Fibroblast of lung (primary cell): ENCODE measurements at regions not wholly inside any gene's neighbourhood (a gene's known extent, or its start where the extent isn't known, plus 50 kb on each side); places are given as distances from the start of the nearest gene placed in this dataset.

Experiments used
- DNase-seq, 2 donors: peaks; one replicate each; pipeline versions ENCODE4 v3.0.0 to v3.0.0-alpha.2; 2010; ENCODE audit warnings: low read depth in 2 of 2
- H2AFZ ChIP-seq: 2 replicates; pipeline ENCODE4 v1.5.1; 2012; ENCODE audit warnings: low read length, control low read depth, inconsistent platforms
- H3K27ac ChIP-seq: 2 replicates; pipeline ENCODE4 v1.5.1; 2011; ENCODE audit warnings: low read length, control low read depth; ENCODE audit not compliant: insufficient read depth
- H3K27me3 ChIP-seq: 2 replicates; pipeline ENCODE4 v1.5.1; 2011; ENCODE audit warnings: mild to moderate bottlenecking, low read length; ENCODE audit not compliant: control insufficient read depth, insufficient read depth
- H3K36me3 ChIP-seq: 2 replicates; pipeline ENCODE4 v1.5.1; 2011; ENCODE audit warnings: low read length; ENCODE audit not compliant: control insufficient read depth, insufficient read depth
- H3K4me1 ChIP-seq: 2 replicates; pipeline ENCODE4 v1.5.1; 2011; ENCODE audit warnings: low read length; ENCODE audit not compliant: control insufficient read depth, insufficient read depth; ENCODE audit errors: extremely low read depth
- H3K4me2 ChIP-seq: 2 replicates; pipeline ENCODE4 v1.5.1; 2011; ENCODE audit warnings: low read length, control low read depth; ENCODE audit not compliant: insufficient read depth; ENCODE audit errors: extremely low read depth
- H3K4me3 ChIP-seq, 4 experiments: fragments of 200-600 bp in 1 of 4; sonication (generic) in 1 of 4; replicated peaks in 1 of 4; 2 replicates each; pipeline ENCODE4 v1.5.1; 2011 to 2016; ENCODE audit warnings: low read length in 4 of 4, low read depth in 3 of 4, mild to moderate bottlenecking in 3 of 4, control low read depth in 2 of 4, inconsistent platforms in 1 of 4, mixed read lengths in 1 of 4; ENCODE audit not compliant: insufficient read depth in 1 of 4; ENCODE audit errors: control extremely low read depth in 1 of 4
- H3K79me2 ChIP-seq: 2 replicates; pipeline ENCODE4 v1.5.1; 2012; ENCODE audit warnings: mild to moderate bottlenecking, low read length, inconsistent platforms; ENCODE audit not compliant: control insufficient read depth, insufficient read depth
- H3K9ac ChIP-seq: 2 replicates; pipeline ENCODE4 v1.5.1; 2011; ENCODE audit warnings: mild to moderate bottlenecking, low read length, control low read depth; ENCODE audit not compliant: insufficient read depth
- H3K9me3 ChIP-seq: 2 replicates; pipeline ENCODE4 v1.5.1; 2012; ENCODE audit warnings: low read depth, low read length; ENCODE audit not compliant: control insufficient read depth, insufficient read depth
- H4K20me1 ChIP-seq: 2 replicates; pipeline ENCODE4 v1.5.1; 2011; ENCODE audit warnings: low read length; ENCODE audit not compliant: control insufficient read depth, insufficient read depth; ENCODE audit errors: extremely low read depth
- EZH2 ChIP-seq: IDR thresholded peaks from 2 replicates; pipeline ENCODE4 v1.5.1; 2012; ENCODE audit warnings: low read length, control low read depth, mild to moderate bottlenecking; ENCODE audit errors: missing control alignments
- TF ChIP-seq, protein P1 (sequence below), 2 donors: IDR thresholded peaks in 1 of 2; conservative IDR thresholded peaks in 1 of 2; 1 replicate in 1 of 2; 2 replicates in 1 of 2; pipeline ENCODE4 v1.5.1; 2011 to 2012; ENCODE audit warnings: low read length in 2 of 2, control low read depth in 1 of 2, inconsistent platforms in 1 of 2, low read depth in 1 of 2, mild to moderate bottlenecking in 1 of 2

DNA sequence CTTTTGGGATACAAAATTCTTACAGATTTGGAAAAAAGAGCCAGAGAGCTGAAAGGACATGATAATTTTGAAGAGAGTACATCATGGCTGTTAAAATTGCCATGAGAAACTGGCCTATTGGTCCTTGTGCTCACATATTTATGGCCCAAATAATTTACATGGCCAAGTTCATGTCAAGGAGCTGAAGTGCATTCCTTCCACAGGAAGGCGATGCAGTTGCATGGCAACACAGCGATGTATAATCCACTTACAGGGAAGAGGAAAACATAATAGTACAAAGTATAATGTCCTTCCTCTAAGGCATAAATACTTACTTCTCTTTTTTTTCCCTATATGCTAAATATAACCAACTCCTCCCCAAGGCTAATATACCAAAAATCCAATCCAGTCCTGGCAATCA, 914.5 kb upstream of the AGA start:
- TF ChIP-seq EZH2, result no peak
- TF ChIP-seq, protein P1, sequence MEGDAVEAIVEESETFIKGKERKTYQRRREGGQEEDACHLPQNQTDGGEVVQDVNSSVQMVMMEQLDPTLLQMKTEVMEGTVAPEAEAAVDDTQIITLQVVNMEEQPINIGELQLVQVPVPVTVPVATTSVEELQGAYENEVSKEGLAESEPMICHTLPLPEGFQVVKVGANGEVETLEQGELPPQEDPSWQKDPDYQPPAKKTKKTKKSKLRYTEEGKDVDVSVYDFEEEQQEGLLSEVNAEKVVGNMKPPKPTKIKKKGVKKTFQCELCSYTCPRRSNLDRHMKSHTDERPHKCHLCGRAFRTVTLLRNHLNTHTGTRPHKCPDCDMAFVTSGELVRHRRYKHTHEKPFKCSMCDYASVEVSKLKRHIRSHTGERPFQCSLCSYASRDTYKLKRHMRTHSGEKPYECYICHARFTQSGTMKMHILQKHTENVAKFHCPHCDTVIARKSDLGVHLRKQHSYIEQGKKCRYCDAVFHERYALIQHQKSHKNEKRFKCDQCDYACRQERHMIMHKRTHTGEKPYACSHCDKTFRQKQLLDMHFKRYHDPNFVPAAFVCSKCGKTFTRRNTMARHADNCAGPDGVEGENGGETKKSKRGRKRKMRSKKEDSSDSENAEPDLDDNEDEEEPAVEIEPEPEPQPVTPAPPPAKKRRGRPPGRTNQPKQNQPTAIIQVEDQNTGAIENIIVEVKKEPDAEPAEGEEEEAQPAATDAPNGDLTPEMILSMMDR (conservative IDR thresholded peaks at IDR 0.05 in 1 of 2, IDR thresholded peaks at IDR 0.05 in 1 of 2; ENCODE audit: low read depth in 1 of 2, low read length in 2 of 2), result peak in 1 of 2 donors; percentile 1
- Histone ChIP-seq H3K9ac (no peak overlapping the region), H4K20me1 (no peaks in the 10 kb centered on the region), H3K79me2 (no peaks in the 10 kb centered on the region), H3K36me3 (no peaks in the 10 kb centered on the region), H3K4me3 (no peak overlapping the region), H3K27me3 (no peaks in the 10 kb centered on the region), H3K27ac (no peak overlapping the region), H2AFZ (no peak overlapping the region), H3K4me2 (no peak overlapping the region), H3K4me1 (no peaks in the 10 kb centered on the region), H3K9me3 (no peaks in the 10 kb centered on the region)
- peak in 1 of 2 donors; percentile 2 for DNase-seq

- peak in 1 of 2 donors; percentile 59 for DNase-seq
- H3K4me3 ChIP-seq, result no peak overlapping the region
- H3K27ac ChIP-seq, result no peak overlapping the region
- no peaks in the 10 kb centered on the region for H3K9me3 ChIP-seq
- TF ChIP-seq EZH2, result no peak
- TF ChIP-seq, protein P1 (conservative IDR thresholded peaks at IDR 0.05 in 1 of 2, IDR thresholded peaks at IDR 0.05 in 1 of 2; ENCODE audit: low read depth in 1 of 2, low read length in 2 of 2), result no peak
- no peaks in the 10 kb centered on the region for H4K20me1 ChIP-seq
- H3K9ac ChIP-seq, result no peak overlapping the region
- no peak overlapping the region for H2AFZ ChIP-seq
- no peaks in the 10 kb centered on the region for H3K27me3 ChIP-seq
- no peaks in the 10 kb centered on the region for H3K4me1 ChIP-seq
- H3K36me3 ChIP-seq, result no peaks in the 10 kb centered on the region
- no peaks in the 10 kb centered on the region for H3K79me2 ChIP-seq
- no peak overlapping the region for H3K4me2 ChIP-seq
Observed at GRCh38 chr4:178385481-178385880, 943.2 kb upstream of the AGA start.

DNA sequence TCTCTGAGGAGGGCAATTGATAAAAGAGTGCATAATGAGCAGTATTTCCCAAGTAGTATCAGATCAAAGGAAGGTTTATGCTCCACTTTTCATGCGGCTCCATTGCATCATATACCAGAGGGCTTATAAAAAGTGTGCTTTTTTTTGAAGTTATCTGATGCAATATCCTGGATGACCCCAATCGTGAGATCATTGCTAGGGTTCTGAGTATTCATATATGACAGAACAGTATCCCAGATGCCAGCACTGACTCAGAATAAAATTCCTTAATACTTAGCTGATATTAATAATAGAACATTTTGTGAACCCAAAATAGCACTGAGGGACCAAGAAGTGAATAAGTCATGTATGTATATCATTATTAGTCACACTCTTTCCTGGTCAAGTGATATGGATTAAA, 945.5 kb upstream of the AGA start:
- TF ChIP-seq, protein P1 (conservative IDR thresholded peaks at IDR 0.05 in 1 of 2, IDR thresholded peaks at IDR 0.05 in 1 of 2; ENCODE audit: low read depth in 1 of 2, low read length in 2 of 2), result no peak
- TF ChIP-seq EZH2, result no peak
- peak in 1 of 2 donors; percentile 82 for DNase-seq
- no peak overlapping the region for H3K27ac ChIP-seq
- H3K27me3 ChIP-seq, result no peaks in the 10 kb centered on the region
- H2AFZ ChIP-seq, result no peak overlapping the region
- H3K9ac ChIP-seq, result no peak overlapping the region
- no peaks in the 10 kb centered on the region for H3K4me1 ChIP-seq
- no peak overlapping the region for H3K4me2 ChIP-seq
- no peaks in the 10 kb centered on the region for H4K20me1 ChIP-seq
- no peaks in the 10 kb centered on the region for H3K79me2 ChIP-seq
- no peaks in the 10 kb centered on the region for H3K36me3 ChIP-seq
- no peaks in the 10 kb centered on the region for H3K9me3 ChIP-seq
- no peak overlapping the region for H3K4me3 ChIP-seq
